NCI-H526 treated with DMSO at 0.1 percent for 48 hours (cell line): ENCODE measurements at regions not wholly inside any gene's neighbourhood (a gene's known extent, or its start where the extent isn't known, plus 50 kb on each side); places are given as distances from the start of the nearest gene placed in this dataset.

Source experiments
- DNase-seq: peaks from one replicate; lab custom pipeline; 2025; lab: John Stamatoyannopoulos, UW

DNA sequence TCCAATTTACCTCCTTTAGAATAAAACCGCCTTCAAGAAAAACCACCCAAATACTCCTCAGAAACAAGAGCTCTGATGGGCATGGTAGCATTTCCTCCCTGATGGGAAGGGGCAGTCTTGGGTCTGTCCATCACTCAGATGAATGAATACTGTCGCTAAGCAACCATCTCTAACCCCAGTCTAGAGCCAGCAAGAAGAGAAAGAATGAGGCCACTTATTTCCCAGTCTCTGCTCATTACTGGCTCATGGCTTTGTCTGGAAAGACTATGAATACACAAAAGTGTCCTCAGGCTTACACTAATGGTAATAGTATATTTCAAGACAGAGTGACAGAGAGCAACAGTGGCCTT is 51.0 kb upstream of the F3 start:
- DNase-seq = no peak

DNA sequence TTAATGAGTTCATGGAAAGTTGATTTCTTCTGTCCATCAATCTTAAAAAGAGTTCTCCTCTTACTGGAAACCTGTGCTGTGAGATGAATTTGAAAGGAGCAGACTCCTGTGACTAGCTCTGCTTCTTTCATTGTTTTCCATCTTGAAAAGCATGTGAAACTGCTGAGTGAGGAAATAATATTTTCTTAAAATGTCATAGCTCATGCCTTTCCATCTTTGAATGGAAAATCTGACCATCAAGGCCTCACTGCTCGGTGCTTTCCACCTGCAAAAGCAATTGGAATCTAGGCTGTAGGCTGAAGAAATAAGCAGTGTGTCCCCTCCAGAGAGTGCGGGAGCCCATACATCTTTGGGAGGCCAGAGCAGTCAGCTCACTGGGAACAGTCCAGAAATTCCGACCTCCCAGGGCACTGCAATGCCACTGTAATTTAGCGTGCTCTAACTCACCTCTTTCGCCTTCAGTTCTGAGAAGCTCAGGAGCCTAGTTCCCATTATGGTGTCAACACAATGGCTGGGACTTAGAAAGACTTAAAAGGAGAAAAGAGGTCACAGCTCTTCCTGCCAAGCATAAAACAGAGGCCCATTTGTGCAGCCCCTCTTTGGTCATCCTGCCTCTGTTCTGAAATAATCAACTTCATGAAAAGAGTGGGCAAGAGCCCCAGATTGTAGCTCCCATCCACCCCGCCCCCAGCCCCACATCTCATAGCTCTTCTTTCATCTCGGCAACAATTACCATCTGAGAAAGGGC is 50.4 kb upstream of the F3 start:
- no peak for DNase-seq
